ENCODE measurements at regions not wholly inside any gene's neighbourhood (a gene's known extent, or its start where the extent isn't known, plus 50 kb on each side); places are given as distances from the start of the nearest gene placed in this dataset.

GRCh38 chr6:95448208-95448607 lies 129.1 kb upstream of the MANEA start (continued):
- TF ChIP-seq CUX1 (IDR thresholded peaks at IDR 0.05; ENCODE audit: insufficient replicate concordance, low read depth, low read length), result no peak
- no peak for TF ChIP-seq DPF2 (IDR thresholded peaks at IDR 0.05)
- TF ChIP-seq, protein P1, sequence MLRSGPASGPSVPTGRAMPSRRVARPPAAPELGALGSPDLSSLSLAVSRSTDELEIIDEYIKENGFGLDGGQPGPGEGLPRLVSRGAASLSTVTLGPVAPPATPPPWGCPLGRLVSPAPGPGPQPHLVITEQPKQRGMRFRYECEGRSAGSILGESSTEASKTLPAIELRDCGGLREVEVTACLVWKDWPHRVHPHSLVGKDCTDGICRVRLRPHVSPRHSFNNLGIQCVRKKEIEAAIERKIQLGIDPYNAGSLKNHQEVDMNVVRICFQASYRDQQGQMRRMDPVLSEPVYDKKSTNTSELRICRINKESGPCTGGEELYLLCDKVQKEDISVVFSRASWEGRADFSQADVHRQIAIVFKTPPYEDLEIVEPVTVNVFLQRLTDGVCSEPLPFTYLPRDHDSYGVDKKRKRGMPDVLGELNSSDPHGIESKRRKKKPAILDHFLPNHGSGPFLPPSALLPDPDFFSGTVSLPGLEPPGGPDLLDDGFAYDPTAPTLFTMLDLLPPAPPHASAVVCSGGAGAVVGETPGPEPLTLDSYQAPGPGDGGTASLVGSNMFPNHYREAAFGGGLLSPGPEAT (IDR thresholded peaks at IDR 0.05; ENCODE audit: low read depth), result no peak
- TF ChIP-seq IKZF2 (IDR thresholded peaks at IDR 0.05), result no peak
- TF ChIP-seq RAD21 (IDR thresholded peaks at IDR 0.05; ENCODE audit: insufficient read depth, low read depth, low read length), result no peak
- no peak for TF ChIP-seq TCF12 (IDR thresholded peaks at IDR 0.05; ENCODE audit: low read depth, low read length)
- TF ChIP-seq RUNX3 (IDR thresholded peaks at IDR 0.05; ENCODE audit: low read length), result no peak
- no peak for TF ChIP-seq SMC3 (IDR thresholded peaks at IDR 0.05; ENCODE audit: borderline replicate concordance, low read length)
- TF ChIP-seq BHLHE40 (IDR thresholded peaks at IDR 0.05; ENCODE audit: borderline replicate concordance in 1 of 2, low read depth in 2 of 2, low read length in 1 of 2), result no peak

All from GM12878 (cell line).